ENCODE measurements at regions not wholly inside any gene's neighbourhood (a gene's known extent, or its start where the extent isn't known, plus 50 kb on each side); places are given as distances from the start of the nearest gene placed in this dataset.
"Not testable (repeated sequence)": the region's sequence is repeated elsewhere in the genome, so short reads cannot be mapped to it uniquely, and the experiment has no call there.

DNA sequence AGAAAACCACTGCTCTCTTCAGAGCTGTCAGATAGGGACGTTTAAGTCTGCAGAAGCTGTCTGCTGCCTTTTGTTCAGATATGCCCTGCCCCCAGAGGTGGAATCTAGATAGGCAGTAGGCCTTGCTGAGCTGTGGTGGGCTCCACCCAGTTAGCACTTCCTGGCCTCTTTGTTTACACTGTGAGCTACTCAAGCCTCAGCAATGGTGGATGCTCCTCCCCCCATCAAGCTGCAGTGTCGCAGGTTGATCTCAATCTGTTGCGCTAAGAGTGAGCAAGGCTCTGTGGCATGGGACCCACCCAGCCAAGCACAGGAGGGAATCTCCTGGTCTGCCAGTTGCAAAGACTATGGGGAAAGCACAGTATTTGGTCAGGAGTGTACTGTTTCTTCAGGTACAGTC is 59.2 kb upstream of the ZNF641 start:
- H3K4me3 ChIP-seq; H3K36me3 ChIP-seq (replicated peaks); H3K27me3 ChIP-seq (ENCODE audit: low read depth); H3K9me3 ChIP-seq; H3K4me1 ChIP-seq; in situ Hi-C loops (cut with MboI; ENCODE audit: low sequenced_read_pairs): not testable (repeated sequence)
- peak in 1 of 2 experiments; percentile 8 for DNase-seq (ENCODE audit: low spot score in 2 of 2)

- Histone ChIP-seq H3K9me3 (no peaks in the 10 kb centered on the region), H3K4me3 (no peak overlapping the region), H3K36me3 (replicated peaks) (no peaks in the 10 kb centered on the region), H3K27me3 (ENCODE audit: low read depth) (no peaks in the 10 kb centered on the region), H3K4me1 (no peaks in the 10 kb centered on the region)
- in situ Hi-C loops (cut with MboI; ENCODE audit: low sequenced_read_pairs) = no loop called here
- DNase-seq (ENCODE audit: low spot score in 2 of 2) = no peak
These were observed 59.0 kb upstream of the ANP32D start for GRCh38 chr12:48413388-48413787.

- Histone ChIP-seq H3K36me3 (replicated peaks) (no peaks in the 10 kb centered on the region), H3K9me3 (no peaks in the 10 kb centered on the region), H3K27me3 (ENCODE audit: low read depth) (no peaks in the 10 kb centered on the region), H3K4me1 (no peaks in the 10 kb centered on the region), H3K4me3 (no peak overlapping the region)
- in situ Hi-C loops (cut with MboI; ENCODE audit: low sequenced_read_pairs) = no loop called here
- no peak for DNase-seq (ENCODE audit: low spot score in 2 of 2)
These were observed 58.3 kb upstream of the ANP32D start for GRCh38 chr12:48414021-48414420.

- peaks cover 5% of the 10 kb centered on the region; the same call in 1 of the 2 replicates for H3K27me3 ChIP-seq (ENCODE audit: low read depth)
- in situ Hi-C loops (cut with MboI; ENCODE audit: low sequenced_read_pairs) = no loop called here
- no peak overlapping the region for H3K4me3 ChIP-seq
- H3K4me1 ChIP-seq = no peaks in the 10 kb centered on the region
- DNase-seq (ENCODE audit: low spot score in 2 of 2) = no peak
- H3K9me3 ChIP-seq = no peaks in the 10 kb centered on the region
- no peaks in the 10 kb centered on the region for H3K36me3 ChIP-seq (replicated peaks)
These were observed 53.0 kb upstream of the ANP32D start for GRCh38 chr12:48419116-48419935.

GRCh38 chr12:48420039-48420775 is 52.2 kb upstream of the ANP32D start:
- in situ Hi-C loops (cut with MboI; ENCODE audit: low sequenced_read_pairs) = no loop called here
- H3K36me3 ChIP-seq (replicated peaks) = no peaks in the 10 kb centered on the region
- H3K4me1 ChIP-seq = no peaks in the 10 kb centered on the region
- H3K27me3 ChIP-seq (ENCODE audit: low read depth) = peaks cover 5% of the 10 kb centered on the region; the same call in 1 of the 2 replicates
- DNase-seq (ENCODE audit: low spot score in 2 of 2) = no peak
- H3K4me3 ChIP-seq = no peak overlapping the region
- H3K9me3 ChIP-seq = no peaks in the 10 kb centered on the region

GRCh38 chr12:48422060-48422459 is 50.3 kb upstream of the ANP32D start:
- in situ Hi-C loops (cut with MboI; ENCODE audit: low sequenced_read_pairs) = no loop called here
- Histone ChIP-seq H3K9me3 (no peaks in the 10 kb centered on the region), H3K4me1 (no peaks in the 10 kb centered on the region), H3K36me3 (replicated peaks) (no peaks in the 10 kb centered on the region), H3K4me3 (no peak overlapping the region), H3K27me3 (ENCODE audit: low read depth) (peaks cover 5% of the 10 kb centered on the region; the same call in 1 of the 2 replicates)
- no peak for DNase-seq (ENCODE audit: low spot score in 2 of 2)

Measured in HAP-1 (cell line).